Astrocyte (in vitro differentiated cells and primary cell): ENCODE measurements at regions not wholly inside any gene's neighbourhood (a gene's known extent, or its start where the extent isn't known, plus 50 kb on each side); places are given as distances from the start of the nearest gene placed in this dataset.
"Not testable (repeated sequence)": the region's sequence is repeated elsewhere in the genome, so short reads cannot be mapped to it uniquely, and the experiment has no call there.

Experiments used
- DNase-seq: peaks from one replicate; pipeline ENCODE4 v3.0.0-alpha.2; 2010; ENCODE audit warnings: low read depth
- FAIRE-seq: peaks from 2 replicates; lab custom pipeline; 2011; peaks lifted over from hg19 to GRCh38; lab: Jason Lieb, UNC
- H2AFZ ChIP-seq: 2 replicates; pipeline ENCODE4 v1.6.0; 2012; ENCODE audit warnings: low read depth, low read length, inconsistent platforms
- H3K27ac ChIP-seq: 2 replicates; pipeline ENCODE4 v1.5.1; 2011; ENCODE audit warnings: low read depth, low read length, inconsistent platforms
- H3K27me3 ChIP-seq: 2 replicates; pipeline ENCODE4 v1.6.0; 2011; ENCODE audit warnings: low read length, inconsistent platforms; ENCODE audit not compliant: insufficient read depth
- H3K36me3 ChIP-seq: 2 replicates; pipeline ENCODE4 v1.5.1; 2011; ENCODE audit warnings: low read length, inconsistent platforms; ENCODE audit not compliant: insufficient read depth
- H3K4me1 ChIP-seq: 2 replicates; pipeline ENCODE4 v1.5.1; 2011; ENCODE audit warnings: low read length, inconsistent platforms; ENCODE audit not compliant: insufficient read depth
- H3K4me2 ChIP-seq: 2 replicates; pipeline ENCODE4 v1.6.0; 2012; ENCODE audit warnings: low read length, inconsistent platforms
- H3K4me3 ChIP-seq: 2 replicates; pipeline ENCODE4 v1.5.1; 2011; ENCODE audit warnings: low read depth, mild to moderate bottlenecking, low read length, inconsistent platforms; ENCODE audit not compliant: insufficient read depth
- H3K79me2 ChIP-seq: 2 replicates; pipeline ENCODE4 v1.6.0; 2012; ENCODE audit warnings: mild to moderate bottlenecking, low read length, inconsistent platforms; ENCODE audit not compliant: insufficient read depth
- H3K9ac ChIP-seq: 2 replicates; pipeline ENCODE4 v1.6.0; 2012; ENCODE audit warnings: mild to moderate bottlenecking, low read length, inconsistent platforms
- H3K9me3 ChIP-seq: 2 replicates; pipeline ENCODE4 v1.5.1; 2012; ENCODE audit warnings: low read depth, mild to moderate bottlenecking, low read length, inconsistent platforms; ENCODE audit not compliant: insufficient read depth
- H4K20me1 ChIP-seq: 2 replicates; pipeline ENCODE4 v1.6.0; 2012; ENCODE audit warnings: low read length, inconsistent platforms; ENCODE audit not compliant: insufficient read depth
- H3K27ac Mint-ChIP-seq: one replicate; pipeline ENCODE4 v1.8.0; 2021; ENCODE audit warnings: mild to moderate bottlenecking, mixed read lengths; ENCODE audit not compliant: unreplicated experiment
- H3K27me3 Mint-ChIP-seq: one replicate; pipeline ENCODE4 v1.8.0; 2021; ENCODE audit warnings: low read depth, mixed read lengths; ENCODE audit not compliant: unreplicated experiment
- H3K36me3 Mint-ChIP-seq: one replicate; pipeline ENCODE4 v1.8.0; 2021; ENCODE audit warnings: low read depth, mixed read lengths; ENCODE audit not compliant: unreplicated experiment
- H3K4me1 Mint-ChIP-seq: one replicate; pipeline ENCODE4 v1.8.0; 2021; ENCODE audit warnings: low read depth, mixed read lengths; ENCODE audit not compliant: unreplicated experiment
- H3K4me3 Mint-ChIP-seq: one replicate; pipeline ENCODE4 v1.8.0; 2021; ENCODE audit warnings: mild to moderate bottlenecking, moderate library complexity, mixed read lengths; ENCODE audit not compliant: unreplicated experiment
- H3K9me3 Mint-ChIP-seq: one replicate; pipeline ENCODE4 v1.8.0; 2021; ENCODE audit warnings: mild to moderate bottlenecking, mixed read lengths; ENCODE audit not compliant: unreplicated experiment
- CTCF ChIP-seq: IDR thresholded peaks from 2 replicates; pipeline ENCODE4 v1.5.1; 2011; ENCODE audit warnings: low read depth, mild to moderate bottlenecking, inconsistent platforms, low read length, moderate library complexity; ENCODE audit not compliant: insufficient read depth
- EZH2 ChIP-seq: IDR thresholded peaks from 2 replicates; pipeline ENCODE4 v1.6.1; 2012; ENCODE audit warnings: mild to moderate bottlenecking, low read length, inconsistent platforms; ENCODE audit not compliant: insufficient read depth

GRCh38 chr3:157858821-157859220 lies 247.4 kb downstream of the SHOX2 start:
- H3K4me3 ChIP-seq: no peak overlapping the region
- H3K36me3 Mint-ChIP-seq: no peaks in the 10 kb centered on the region
- DNase-seq: no peak
- H3K27ac ChIP-seq: no peak overlapping the region
- H3K27me3 Mint-ChIP-seq: peaks cover 6% of the 10 kb centered on the region
- no peaks in the 10 kb centered on the region for H3K4me1 ChIP-seq
- no peak overlapping the region for H3K27ac Mint-ChIP-seq
- H3K4me3 Mint-ChIP-seq: no peak overlapping the region
- H2AFZ ChIP-seq: no peak overlapping the region
- no peaks in the 10 kb centered on the region for H3K36me3 ChIP-seq
- H3K4me1 Mint-ChIP-seq: peaks cover 10% of the 10 kb centered on the region
- no peak for TF ChIP-seq EZH2
- no peak for TF ChIP-seq CTCF
- no peak overlapping the region for H3K4me2 ChIP-seq
- H4K20me1 ChIP-seq: no peaks in the 10 kb centered on the region
- no peaks in the 10 kb centered on the region for H3K9me3 Mint-ChIP-seq
- no peaks in the 10 kb centered on the region for H3K27me3 ChIP-seq
- H3K79me2 ChIP-seq: no peaks in the 10 kb centered on the region
- no peak overlapping the region for H3K9ac ChIP-seq
- no peaks in the 10 kb centered on the region for H3K9me3 ChIP-seq
- FAIRE-seq: no peak

DNA sequence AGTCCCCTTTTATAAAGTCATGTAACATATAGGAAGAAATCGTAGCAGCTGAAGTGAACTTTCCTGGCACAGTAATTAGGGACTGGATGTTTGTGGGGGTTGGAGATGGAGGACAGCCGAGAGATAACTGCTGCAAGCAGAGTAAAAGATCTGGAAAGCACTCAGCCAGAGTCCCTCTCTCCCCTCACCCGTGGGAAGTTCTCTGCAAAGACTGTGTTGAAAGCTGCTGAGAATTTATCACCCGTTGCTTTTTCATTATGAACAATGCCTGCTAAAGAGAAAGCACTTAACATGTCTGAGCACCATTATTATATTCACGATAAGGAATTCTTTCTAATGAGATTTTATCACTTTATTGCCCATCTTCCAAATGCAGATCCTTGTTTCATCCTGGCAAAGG lies 248.8 kb downstream of the SHOX2 start:
- no peaks in the 10 kb centered on the region for H3K9me3 Mint-ChIP-seq
- no peaks in the 10 kb centered on the region for H3K36me3 Mint-ChIP-seq
- no peak for TF ChIP-seq EZH2
- TF ChIP-seq CTCF: no peak
- peaks cover 2% of the 10 kb centered on the region for H3K27me3 Mint-ChIP-seq
- Histone ChIP-seq H4K20me1 (no peaks in the 10 kb centered on the region), H3K4me2 (no peak overlapping the region), H3K27ac (no peak overlapping the region), H3K36me3 (no peaks in the 10 kb centered on the region), H3K9ac (no peak overlapping the region), H3K4me1 (no peaks in the 10 kb centered on the region), H3K27me3 (no peaks in the 10 kb centered on the region), H3K4me3 (no peak overlapping the region), H3K9me3 (no peaks in the 10 kb centered on the region), H2AFZ (no peak overlapping the region), H3K79me2 (no peaks in the 10 kb centered on the region)
- H3K27ac Mint-ChIP-seq: no peak overlapping the region
- H3K4me3 Mint-ChIP-seq: no peak overlapping the region
- DNase-seq (no peak), FAIRE-seq (no peak)
- peaks cover 10% of the 10 kb centered on the region for H3K4me1 Mint-ChIP-seq

- peaks cover 6% of the 10 kb centered on the region for H3K4me1 Mint-ChIP-seq
- no peaks in the 10 kb centered on the region for H3K36me3 Mint-ChIP-seq
- H3K27me3 ChIP-seq: no peaks in the 10 kb centered on the region
- H3K4me3 Mint-ChIP-seq: no peak overlapping the region
- no peaks in the 10 kb centered on the region for H3K36me3 ChIP-seq
- H3K79me2 ChIP-seq: no peaks in the 10 kb centered on the region
- no peak overlapping the region for H2AFZ ChIP-seq
- no peaks in the 10 kb centered on the region for H3K9me3 ChIP-seq
- no peak for TF ChIP-seq EZH2
- no peak for TF ChIP-seq CTCF
- no peaks in the 10 kb centered on the region for H3K4me1 ChIP-seq
- H3K27ac ChIP-seq: no peak overlapping the region
- FAIRE-seq (no peak), DNase-seq (no peak)
- H3K27me3 Mint-ChIP-seq: peaks cover 2% of the 10 kb centered on the region
- no peak overlapping the region for H3K4me3 ChIP-seq
- no peaks in the 10 kb centered on the region for H3K9me3 Mint-ChIP-seq
- H4K20me1 ChIP-seq: no peaks in the 10 kb centered on the region
- H3K9ac ChIP-seq: no peak overlapping the region
- no peak overlapping the region for H3K27ac Mint-ChIP-seq
- no peak overlapping the region for H3K4me2 ChIP-seq
Measured at GRCh38 chr3:157856078-157856939, 249.9 kb downstream of the SHOX2 start.

DNA sequence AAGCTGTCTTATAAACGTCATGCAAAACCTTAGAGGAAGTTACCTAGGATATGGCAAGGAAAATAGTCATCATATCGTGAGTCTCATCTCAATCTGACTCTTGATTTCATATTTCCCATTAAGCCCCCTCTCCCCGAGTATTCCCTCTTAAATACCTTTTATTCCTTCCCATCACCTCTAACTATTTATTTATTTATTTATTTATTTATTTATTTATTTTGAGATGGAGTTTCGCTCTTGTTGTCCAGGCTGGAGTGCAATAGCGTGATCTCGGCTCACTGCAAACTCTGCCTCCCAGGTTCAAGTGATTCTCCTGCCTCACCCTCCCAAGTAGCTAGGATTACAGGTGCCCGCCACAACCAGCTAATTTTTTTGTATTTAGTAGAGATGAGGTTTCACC lies 260.4 kb downstream of the SHOX2 start:
- not testable (repeated sequence) for H3K27me3 ChIP-seq, H3K9me3 Mint-ChIP-seq, H3K4me3 Mint-ChIP-seq, H2AFZ ChIP-seq, H3K9ac ChIP-seq, H3K27ac ChIP-seq, H3K4me2 ChIP-seq, FAIRE-seq, H3K4me1 Mint-ChIP-seq, H4K20me1 ChIP-seq, H3K27ac Mint-ChIP-seq, H3K27me3 Mint-ChIP-seq, H3K79me2 ChIP-seq, DNase-seq, H3K36me3 Mint-ChIP-seq, H3K4me3 ChIP-seq, H3K9me3 ChIP-seq, H3K4me1 ChIP-seq, H3K36me3 ChIP-seq
